CD4-positive, alpha-beta T cell (primary cell): ENCODE measurements at regions not wholly inside any gene's neighbourhood (a gene's known extent, or its start where the extent isn't known, plus 50 kb on each side); places are given as distances from the start of the nearest gene placed in this dataset.

ENCODE experiments used
- ATAC-seq: fragments of 200-7000 bp; cut with Tn5 transposase; one replicate; pipeline ENCODE4 v1.10.0; 2022; ENCODE audit warnings: mild to moderate bottlenecking; ENCODE audit not compliant: poor library complexity
- CTCF ChIA-PET: fragments of 350-600 bp; sonication (Branson Sonifier 250); formaldehyde crosslinking; loops from one replicate; lab custom pipeline; 2021; ENCODE audit warnings: antibody characterized with exemption, inconsistent platforms; lab: Charles Lee
- POLR2A ChIA-PET: fragments of 350-600 bp; sonication (Branson Sonifier 250); formaldehyde crosslinking; loops from one replicate; lab custom pipeline; 2021; ENCODE audit warnings: antibody characterized with exemption, inconsistent platforms; lab: Charles Lee
- DNase-seq, 14 experiments: peaks; one replicate each; pipeline ENCODE4 v3.0.0-alpha.2; 2013 to 2020; ENCODE audit warnings: mixed read lengths in 2 of 14
- H3K27ac ChIP-seq, 2 donors: one replicate each; pipeline versions ENCODE4 v1.5.1 to v1.7.0; 2013; ENCODE audit warnings: low read length in 2 of 2, low read depth in 1 of 2, mild to moderate bottlenecking in 1 of 2
- H3K27me3 ChIP-seq, 2 experiments: 1 replicate in 1 of 2; 2 replicates in 1 of 2; pipeline versions ENCODE4 v1.6.1 to v1.7.0; 2013; ENCODE audit warnings: low read length in 2 of 2, control low read depth in 1 of 2, mild to moderate bottlenecking in 1 of 2, moderate library complexity in 1 of 2; ENCODE audit not compliant: insufficient read depth in 2 of 2, control insufficient read depth in 1 of 2
- H3K36me3 ChIP-seq: one replicate; pipeline ENCODE4 v1.6.1; 2013; ENCODE audit warnings: low read length, control low read depth; ENCODE audit not compliant: insufficient read depth
- H3K4me1 ChIP-seq: one replicate; pipeline ENCODE4 v1.6.1; 2013; ENCODE audit warnings: low read length, control low read depth; ENCODE audit not compliant: insufficient read depth
- H3K4me3 ChIP-seq: one replicate; pipeline ENCODE4 v1.5.1; 2013; ENCODE audit warnings: mild to moderate bottlenecking, low read length, moderate library complexity
- H3K9me3 ChIP-seq, 2 experiments: 1 replicate in 1 of 2; 2 replicates in 1 of 2; pipeline versions ENCODE4 v1.6.1 to v1.7.0; 2013; ENCODE audit warnings: low read length in 2 of 2, mild to moderate bottlenecking in 2 of 2, control low read depth in 1 of 2, moderate library complexity in 1 of 2; ENCODE audit not compliant: control insufficient read depth in 1 of 2, insufficient read depth in 1 of 2
- H3K27ac Mint-ChIP-seq: one replicate; pipeline ENCODE4 v1.8.0; 2020; ENCODE audit warnings: mixed read lengths
- H3K27me3 Mint-ChIP-seq: one replicate; pipeline ENCODE4 v1.8.0; 2021; ENCODE audit warnings: mixed read lengths
- H3K36me3 Mint-ChIP-seq: one replicate; pipeline ENCODE4 v1.8.0; 2021; ENCODE audit warnings: low read depth, mixed read lengths
- H3K4me1 Mint-ChIP-seq: one replicate; pipeline ENCODE4 v1.8.0; 2021; ENCODE audit warnings: low read depth, mixed read lengths
- H3K4me3 Mint-ChIP-seq: one replicate; pipeline ENCODE4 v1.8.0; 2020; ENCODE audit warnings: mild to moderate bottlenecking, mixed read lengths
- H3K9me3 Mint-ChIP-seq: one replicate; pipeline ENCODE4 v1.8.0; 2020; ENCODE audit warnings: mixed read lengths
- CTCF ChIP-seq: fragments of 200-600 bp; IDR thresholded peaks from one replicate; pipeline ENCODE4 v1.8.0; 2022; ENCODE audit warnings: antibody characterized with exemption, mild to moderate bottlenecking
- intact Hi-C, 2 experiments: fragments of 100-400 bp; cut with DNase I in 1 of 2; cut with micrococcal nuclease in 1 of 2; formaldehyde crosslinking; loops; one replicate each; pipeline versions ENCODE4 v1.15.1 to v1.9.0; 2023 to 2025; cut with DNase I, micrococcal nuclease

- peaks cover 0 to 6% of the 10 kb centered on the region in 2 experiments for H3K9me3 ChIP-seq
- H3K4me3 ChIP-seq: no peak overlapping the region
- Mint-ChIP-seq H3K27me3 (peaks cover 4% of the 10 kb centered on the region), H3K27ac (no peak overlapping the region), H3K9me3 (no peaks in the 10 kb centered on the region), H3K4me1 (no peaks in the 10 kb centered on the region), H3K4me3 (no peak overlapping the region), H3K36me3 (no peaks in the 10 kb centered on the region)
- no peak overlapping the region for H3K27ac ChIP-seq
- DNase-seq: no peak
- ChIA-PET CTCF (no interaction called here), POLR2A (no interaction called here)
- intact Hi-C loops: no loop called here
- peaks cover 0 to 2% of the 10 kb centered on the region in 2 experiments for H3K27me3 ChIP-seq
- no peak for TF ChIP-seq CTCF
- ATAC-seq: no peak
- no peaks in the 10 kb centered on the region for H3K36me3 ChIP-seq
- no peaks in the 10 kb centered on the region for H3K4me1 ChIP-seq
These were observed 61.7 kb upstream of the MGMT start for GRCh38 chr10:129405389-129405788.

GRCh38 chr10:129410688-129411392 lies 56.2 kb upstream of the MGMT start:
- Mint-ChIP-seq H3K36me3 (no peaks in the 10 kb centered on the region), H3K4me3 (no peak overlapping the region), H3K4me1 (no peaks in the 10 kb centered on the region), H3K9me3 (no peaks in the 10 kb centered on the region), H3K27me3 (no peaks in the 10 kb centered on the region), H3K27ac (no peak overlapping the region)
- no peak for TF ChIP-seq CTCF
- H3K4me3 ChIP-seq: no peak overlapping the region
- ATAC-seq: no peak
- H3K4me1 ChIP-seq: no peaks in the 10 kb centered on the region
- no peak for DNase-seq
- H3K27me3 ChIP-seq: no peaks in the 10 kb centered on the region
- intact Hi-C loops: no loop called here
- H3K9me3 ChIP-seq: no peaks in the 10 kb centered on the region
- H3K27ac ChIP-seq: no peak overlapping the region
- no peaks in the 10 kb centered on the region for H3K36me3 ChIP-seq
- ChIA-PET POLR2A (no interaction called here), CTCF (no interaction called here)

GRCh38 chr10:129411393-129411705 lies 55.7 kb upstream of the MGMT start:
- H3K4me1 Mint-ChIP-seq: no peaks in the 10 kb centered on the region
- no peaks in the 10 kb centered on the region for H3K4me1 ChIP-seq
- no peak for DNase-seq
- no peak overlapping the region for H3K27ac Mint-ChIP-seq
- H3K27me3 Mint-ChIP-seq: no peaks in the 10 kb centered on the region
- H3K4me3 Mint-ChIP-seq: no peak overlapping the region
- H3K9me3 ChIP-seq: no peaks in the 10 kb centered on the region
- no peaks in the 10 kb centered on the region for H3K27me3 ChIP-seq
- no peaks in the 10 kb centered on the region for H3K36me3 Mint-ChIP-seq
- no peak overlapping the region for H3K4me3 ChIP-seq
- no peaks in the 10 kb centered on the region for H3K36me3 ChIP-seq
- H3K9me3 Mint-ChIP-seq: no peaks in the 10 kb centered on the region
- no peak for TF ChIP-seq CTCF
- ATAC-seq: no peak
- CTCF ChIA-PET: no interaction called here
- no peak overlapping the region for H3K27ac ChIP-seq
- intact Hi-C loops: no loop called here
- POLR2A ChIA-PET: no interaction called here
